ENCODE measurements at regions not wholly inside any gene's neighbourhood (a gene's known extent, or its start where the extent isn't known, plus 50 kb on each side); places are given as distances from the start of the nearest gene placed in this dataset.

- DNase-seq (no peak), ATAC-seq (no peak)
- intact Hi-C loops (cut with DNase I, micrococcal nuclease) = no loop called here
- no peak for TF ChIP-seq CTCF (IDR thresholded peaks at IDR 0.05)
- Histone ChIP-seq H3K4me3 (no peak overlapping the region), H3K36me3 (ENCODE audit: low read depth) (no peaks in the 10 kb centered on the region), H3K9me3 (peaks cover 25% of the 10 kb centered on the region), H3K4me1 (ENCODE audit: low read depth) (no peaks in the 10 kb centered on the region)
Observed at GRCh38 chr21:25220954-25221353, 386.3 kb downstream of the MRPL39 start.

DNA sequence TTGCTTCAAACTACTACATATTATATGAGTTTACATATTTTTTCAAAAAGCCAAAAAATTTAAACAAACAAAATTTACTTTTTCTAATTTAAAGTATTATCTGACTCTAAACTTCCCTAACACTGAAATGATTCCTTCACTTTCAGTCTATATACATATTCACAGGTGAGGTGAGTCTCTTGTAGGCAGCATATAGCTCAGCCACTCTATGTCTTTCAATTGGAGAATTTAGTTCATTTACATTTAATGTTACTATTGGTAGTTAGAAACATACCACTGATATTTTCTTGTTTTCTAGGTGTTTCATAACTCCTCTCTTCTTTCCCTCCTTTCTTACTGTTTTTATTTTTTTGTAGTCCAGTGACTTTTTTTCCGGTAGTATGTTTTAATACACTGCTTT is 387.1 kb downstream of the MRPL39 start:
- H3K36me3 ChIP-seq (ENCODE audit: low read depth) = no peaks in the 10 kb centered on the region
- no peaks in the 10 kb centered on the region for H3K4me1 ChIP-seq (ENCODE audit: low read depth)
- no peak for DNase-seq
- H3K4me3 ChIP-seq = no peak overlapping the region
- no peak for ATAC-seq
- H3K9me3 ChIP-seq = peaks cover 25% of the 10 kb centered on the region
- TF ChIP-seq CTCF (IDR thresholded peaks at IDR 0.05) = no peak
- intact Hi-C loops (cut with DNase I, micrococcal nuclease) = no loop called here

DNA sequence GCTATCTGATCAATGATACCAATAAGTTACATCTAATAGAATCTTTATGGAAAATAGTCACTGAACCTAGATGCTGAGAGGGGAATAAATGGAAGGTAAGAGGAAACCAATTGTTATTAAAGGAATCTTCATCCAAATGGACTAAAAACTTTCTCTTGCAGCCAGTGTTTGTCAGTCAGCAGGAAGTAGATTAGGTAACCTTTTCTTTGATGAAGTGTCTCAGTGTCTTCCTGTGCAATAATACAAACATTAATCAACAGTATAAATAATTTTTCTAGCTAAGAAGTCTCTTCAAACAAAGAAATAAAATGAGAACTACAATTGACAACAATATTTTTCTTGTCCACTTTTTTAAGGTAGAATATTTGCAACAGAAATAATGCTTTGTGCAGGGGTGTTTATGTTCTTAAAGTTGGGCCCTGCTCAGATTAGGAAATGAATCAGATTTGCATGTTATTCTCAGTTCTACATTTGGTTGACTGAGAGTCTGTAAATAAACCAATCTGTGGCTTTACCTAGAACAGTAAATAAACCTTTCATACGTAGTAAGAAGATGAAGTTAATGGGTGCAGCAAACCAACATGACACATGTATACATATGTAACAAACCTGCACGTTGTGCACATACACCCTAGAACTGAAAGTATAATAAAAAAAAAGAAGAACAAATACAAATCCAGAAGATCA is 391.4 kb downstream of the MRPL39 start:
- no peak overlapping the region for H3K4me3 ChIP-seq
- H3K4me1 ChIP-seq (ENCODE audit: low read depth) = no peaks in the 10 kb centered on the region
- intact Hi-C loops (cut with DNase I, micrococcal nuclease) = no loop called here
- peaks cover 16% of the 10 kb centered on the region for H3K9me3 ChIP-seq
- DNase-seq (no peak), ATAC-seq (peak; percentile 32)
- TF ChIP-seq CTCF (IDR thresholded peaks at IDR 0.05) = no peak
- H3K36me3 ChIP-seq (ENCODE audit: low read depth) = no peaks in the 10 kb centered on the region

- no peak for TF ChIP-seq CTCF (IDR thresholded peaks at IDR 0.05)
- Histone ChIP-seq H3K9me3 (peaks cover 12% of the 10 kb centered on the region), H3K4me1 (ENCODE audit: low read depth) (no peaks in the 10 kb centered on the region), H3K4me3 (no peak overlapping the region), H3K36me3 (ENCODE audit: low read depth) (no peaks in the 10 kb centered on the region)
- DNase-seq = no peak
- ATAC-seq = no peak
- intact Hi-C loops (cut with DNase I, micrococcal nuclease) = no loop called here
Observed at GRCh38 chr21:25214676-25215075, 392.6 kb downstream of the MRPL39 start.

GRCh38 chr21:25199944-25200343 is 407.3 kb downstream of the MRPL39 start:
- intact Hi-C loops (cut with DNase I, micrococcal nuclease) = no loop called here
- Histone ChIP-seq H3K36me3 (ENCODE audit: low read depth) (no peaks in the 10 kb centered on the region), H3K9me3 (peaks cover 4% of the 10 kb centered on the region), H3K4me1 (ENCODE audit: low read depth) (no peaks in the 10 kb centered on the region), H3K4me3 (no peak overlapping the region)
- no peak for TF ChIP-seq CTCF (IDR thresholded peaks at IDR 0.05)
- DNase-seq = no peak
- no peak for ATAC-seq

GRCh38 chr21:25191141-25191540 is 416.1 kb downstream of the MRPL39 start:
- H3K36me3 ChIP-seq (ENCODE audit: low read depth) = no peaks in the 10 kb centered on the region
- TF ChIP-seq CTCF (IDR thresholded peaks at IDR 0.05) = no peak
- no peak for ATAC-seq
- no peaks in the 10 kb centered on the region for H3K4me1 ChIP-seq (ENCODE audit: low read depth)
- no peak overlapping the region for H3K4me3 ChIP-seq
- peaks cover 2% of the 10 kb centered on the region for H3K9me3 ChIP-seq
- no peak for DNase-seq
- intact Hi-C loops (cut with DNase I, micrococcal nuclease) = no loop called here

All from mucosa of descending colon (tissue), 3 donors.